Neural cell (in vitro differentiated cells): ENCODE measurements at regions not wholly inside any gene's neighbourhood (a gene's known extent, or its start where the extent isn't known, plus 50 kb on each side); places are given as distances from the start of the nearest gene placed in this dataset.

Experiments
- H2AFZ ChIP-seq: fragments of 200-600, 300-800 bp; sonication (generic), shearing (Covaris generic); 2 replicates; pipeline ENCODE4 v1.6.0; 2014; ENCODE audit warnings: low read depth, mild to moderate bottlenecking, antibody characterized with exemption, low read length, moderate library complexity
- H3F3A ChIP-seq: fragments of 200-600 bp; shearing (Covaris generic); 2 replicates; pipeline ENCODE4 v1.6.1; 2016; ENCODE audit warnings: mild to moderate bottlenecking, moderate library complexity, mixed read lengths, antibody characterized with exemption, low read length; ENCODE audit not compliant: insufficient read depth, poor library complexity, severe bottlenecking
- H3K27ac ChIP-seq: fragments of 200-600, 300-800 bp; sonication (generic), shearing (Covaris generic); 2 replicates; pipeline ENCODE4 v1.5.1; 2014; ENCODE audit warnings: mild to moderate bottlenecking, low read length, moderate library complexity
- H3K27me3 ChIP-seq: fragments of 300-800, 200-600 bp; sonication (generic), shearing (Covaris generic); 2 replicates; pipeline ENCODE4 v1.6.0; 2014; ENCODE audit warnings: mild to moderate bottlenecking, low read depth, low read length, moderate library complexity; ENCODE audit not compliant: insufficient read depth
- H3K36me3 ChIP-seq: fragments of 300-800, 200-600 bp; sonication (generic), shearing (Covaris generic); 2 replicates; pipeline ENCODE4 v1.5.1; 2014; ENCODE audit warnings: mild to moderate bottlenecking, antibody characterized with exemption, low read length, moderate library complexity; ENCODE audit not compliant: insufficient read depth
- H3K4me2 ChIP-seq: fragments of 300-800, 200-600 bp; sonication (generic), shearing (Covaris generic); 2 replicates; pipeline ENCODE4 v1.6.0; 2014; ENCODE audit warnings: mild to moderate bottlenecking, low read length
- H3K4me3 ChIP-seq: fragments of 300-800, 200-600 bp; sonication (generic), shearing (Covaris generic); 2 replicates; pipeline ENCODE4 v1.5.1; 2014; ENCODE audit warnings: mild to moderate bottlenecking, low read length, moderate library complexity
- H3K79me2 ChIP-seq: fragments of 200-600 bp; shearing (Covaris generic); replicated peaks from 2 replicates; pipeline ENCODE4 v1.6.0; 2014; ENCODE audit warnings: mild to moderate bottlenecking, low read length, moderate library complexity; ENCODE audit not compliant: insufficient read depth
- H3K9ac ChIP-seq: fragments of 300-800, 200-600 bp; sonication (generic), shearing (Covaris generic); 2 replicates; pipeline ENCODE4 v1.6.1; 2016; ENCODE audit warnings: mild to moderate bottlenecking, low read length, mixed read lengths
- H3K9me2 ChIP-seq: fragments of 200-600 bp; shearing (Covaris generic); 2 replicates; pipeline ENCODE4 v1.6.1; 2016; ENCODE audit warnings: mild to moderate bottlenecking, low read length, mixed read lengths; ENCODE audit not compliant: insufficient read depth
- H3K9me3 ChIP-seq: fragments of 200-600, 300-800 bp; sonication (generic), shearing (Covaris generic); 2 replicates; pipeline ENCODE4 v1.6.1; 2016; ENCODE audit warnings: mild to moderate bottlenecking, mixed run types, low read length, moderate library complexity, mixed read lengths
- H4K20me1 ChIP-seq: fragments of 200-600 bp; shearing (Covaris generic); 2 replicates; pipeline ENCODE4 v1.6.1; 2016; ENCODE audit warnings: mild to moderate bottlenecking, mixed run types; ENCODE audit not compliant: insufficient read depth
- EP300 ChIP-seq: fragments of 450-650 bp; conservative IDR thresholded peaks from 2 replicates; pipeline ENCODE4 v1.6.1; 2014; ENCODE audit warnings: antibody characterized with exemption, mild to moderate bottlenecking, moderate library complexity; ENCODE audit not compliant: poor library complexity, severe bottlenecking
- EZH2 ChIP-seq: fragments of 200-600, 300-800 bp; shearing (Covaris generic), sonication (generic); IDR thresholded peaks from 2 replicates; pipeline ENCODE4 v1.6.1; 2014; ENCODE audit warnings: antibody characterized with exemption, low read length, borderline replicate concordance, mild to moderate bottlenecking; ENCODE audit not compliant: insufficient read depth, poor library complexity, severe bottlenecking
- MXI1 ChIP-seq: fragments of 450-650 bp; conservative IDR thresholded peaks from 2 replicates; pipeline ENCODE4 v1.6.1; 2014; ENCODE audit warnings: antibody characterized with exemption, mild to moderate bottlenecking; ENCODE audit not compliant: poor library complexity, severe bottlenecking
- POLR2AphosphoS5 ChIP-seq: IDR thresholded peaks from 2 replicates; pipeline ENCODE4 v1.6.1; 2012
- RAD21 ChIP-seq: fragments of 450-650 bp; conservative IDR thresholded peaks from 2 replicates; pipeline ENCODE4 v1.6.1; 2014; ENCODE audit warnings: antibody characterized with exemption, mild to moderate bottlenecking, moderate library complexity
- SMC3 ChIP-seq: fragments of 450-650 bp; conservative IDR thresholded peaks from 2 replicates; pipeline ENCODE4 v1.6.1; 2014; ENCODE audit warnings: antibody characterized with exemption, mild to moderate bottlenecking, moderate library complexity; ENCODE audit not compliant: poor library complexity
- TAF1 ChIP-seq: IDR thresholded peaks from 2 replicates; pipeline ENCODE4 v1.6.1; 2012; ENCODE audit warnings: low read depth
- TF ChIP-seq, protein P1 (sequence below): IDR thresholded peaks from 2 replicates; pipeline ENCODE4 v1.6.1; 2012; ENCODE audit warnings: borderline replicate concordance
- TF ChIP-seq, protein P2 (sequence below): fragments of 450-650 bp; IDR thresholded peaks from 2 replicates; pipeline ENCODE4 v1.5.1; 2014; ENCODE audit warnings: antibody characterized with exemption, mild to moderate bottlenecking, moderate library complexity; ENCODE audit not compliant: poor library complexity, severe bottlenecking

DNA sequence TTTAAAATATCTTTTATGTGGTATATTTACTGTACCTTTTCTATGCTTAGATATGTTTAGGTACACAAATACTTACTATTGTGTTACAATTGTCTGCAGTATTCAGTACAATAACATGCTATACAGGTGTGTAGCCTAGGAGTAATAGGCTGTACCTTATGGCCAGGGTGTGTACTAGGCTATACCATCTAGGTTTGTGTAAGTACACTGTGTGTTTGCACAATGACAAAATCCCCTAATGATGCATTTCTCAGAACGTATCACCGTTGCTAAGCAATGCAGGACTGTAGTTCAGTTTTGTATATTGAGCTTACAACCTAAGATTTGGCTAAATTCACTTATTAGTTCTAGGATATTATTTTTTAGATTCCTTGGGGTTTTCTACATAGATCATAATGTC is 332.3 kb upstream of the HS6ST1 start:
- Histone ChIP-seq H3K36me3 (no peaks in the 10 kb centered on the region), H3K4me3 (no peak overlapping the region), H3K9me2 (no peaks in the 10 kb centered on the region), H3F3A (no peaks in the 10 kb centered on the region), H3K9ac (no peak overlapping the region), H3K4me2 (no peak overlapping the region), H3K27ac (no peak overlapping the region), H2AFZ (no peak overlapping the region), H3K79me2 (no peaks in the 10 kb centered on the region), H3K27me3 (no peaks in the 10 kb centered on the region), H3K9me3 (no peaks in the 10 kb centered on the region), H4K20me1 (no peaks in the 10 kb centered on the region)
- TF ChIP-seq RAD21 (no peak), TAF1 (no peak), EZH2 (no peak), SMC3 (no peak), MXI1 (no peak), EP300 (no peak), POLR2AphosphoS5 (no peak)
- TF ChIP-seq, protein P1, sequence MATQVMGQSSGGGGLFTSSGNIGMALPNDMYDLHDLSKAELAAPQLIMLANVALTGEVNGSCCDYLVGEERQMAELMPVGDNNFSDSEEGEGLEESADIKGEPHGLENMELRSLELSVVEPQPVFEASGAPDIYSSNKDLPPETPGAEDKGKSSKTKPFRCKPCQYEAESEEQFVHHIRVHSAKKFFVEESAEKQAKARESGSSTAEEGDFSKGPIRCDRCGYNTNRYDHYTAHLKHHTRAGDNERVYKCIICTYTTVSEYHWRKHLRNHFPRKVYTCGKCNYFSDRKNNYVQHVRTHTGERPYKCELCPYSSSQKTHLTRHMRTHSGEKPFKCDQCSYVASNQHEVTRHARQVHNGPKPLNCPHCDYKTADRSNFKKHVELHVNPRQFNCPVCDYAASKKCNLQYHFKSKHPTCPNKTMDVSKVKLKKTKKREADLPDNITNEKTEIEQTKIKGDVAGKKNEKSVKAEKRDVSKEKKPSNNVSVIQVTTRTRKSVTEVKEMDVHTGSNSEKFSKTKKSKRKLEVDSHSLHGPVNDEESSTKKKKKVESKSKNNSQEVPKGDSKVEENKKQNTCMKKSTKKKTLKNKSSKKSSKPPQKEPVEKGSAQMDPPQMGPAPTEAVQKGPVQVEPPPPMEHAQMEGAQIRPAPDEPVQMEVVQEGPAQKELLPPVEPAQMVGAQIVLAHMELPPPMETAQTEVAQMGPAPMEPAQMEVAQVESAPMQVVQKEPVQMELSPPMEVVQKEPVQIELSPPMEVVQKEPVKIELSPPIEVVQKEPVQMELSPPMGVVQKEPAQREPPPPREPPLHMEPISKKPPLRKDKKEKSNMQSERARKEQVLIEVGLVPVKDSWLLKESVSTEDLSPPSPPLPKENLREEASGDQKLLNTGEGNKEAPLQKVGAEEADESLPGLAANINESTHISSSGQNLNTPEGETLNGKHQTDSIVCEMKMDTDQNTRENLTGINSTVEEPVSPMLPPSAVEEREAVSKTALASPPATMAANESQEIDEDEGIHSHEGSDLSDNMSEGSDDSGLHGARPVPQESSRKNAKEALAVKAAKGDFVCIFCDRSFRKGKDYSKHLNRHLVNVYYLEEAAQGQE, result no peak
- TF ChIP-seq, protein P2, sequence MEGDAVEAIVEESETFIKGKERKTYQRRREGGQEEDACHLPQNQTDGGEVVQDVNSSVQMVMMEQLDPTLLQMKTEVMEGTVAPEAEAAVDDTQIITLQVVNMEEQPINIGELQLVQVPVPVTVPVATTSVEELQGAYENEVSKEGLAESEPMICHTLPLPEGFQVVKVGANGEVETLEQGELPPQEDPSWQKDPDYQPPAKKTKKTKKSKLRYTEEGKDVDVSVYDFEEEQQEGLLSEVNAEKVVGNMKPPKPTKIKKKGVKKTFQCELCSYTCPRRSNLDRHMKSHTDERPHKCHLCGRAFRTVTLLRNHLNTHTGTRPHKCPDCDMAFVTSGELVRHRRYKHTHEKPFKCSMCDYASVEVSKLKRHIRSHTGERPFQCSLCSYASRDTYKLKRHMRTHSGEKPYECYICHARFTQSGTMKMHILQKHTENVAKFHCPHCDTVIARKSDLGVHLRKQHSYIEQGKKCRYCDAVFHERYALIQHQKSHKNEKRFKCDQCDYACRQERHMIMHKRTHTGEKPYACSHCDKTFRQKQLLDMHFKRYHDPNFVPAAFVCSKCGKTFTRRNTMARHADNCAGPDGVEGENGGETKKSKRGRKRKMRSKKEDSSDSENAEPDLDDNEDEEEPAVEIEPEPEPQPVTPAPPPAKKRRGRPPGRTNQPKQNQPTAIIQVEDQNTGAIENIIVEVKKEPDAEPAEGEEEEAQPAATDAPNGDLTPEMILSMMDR, result no peak

DNA sequence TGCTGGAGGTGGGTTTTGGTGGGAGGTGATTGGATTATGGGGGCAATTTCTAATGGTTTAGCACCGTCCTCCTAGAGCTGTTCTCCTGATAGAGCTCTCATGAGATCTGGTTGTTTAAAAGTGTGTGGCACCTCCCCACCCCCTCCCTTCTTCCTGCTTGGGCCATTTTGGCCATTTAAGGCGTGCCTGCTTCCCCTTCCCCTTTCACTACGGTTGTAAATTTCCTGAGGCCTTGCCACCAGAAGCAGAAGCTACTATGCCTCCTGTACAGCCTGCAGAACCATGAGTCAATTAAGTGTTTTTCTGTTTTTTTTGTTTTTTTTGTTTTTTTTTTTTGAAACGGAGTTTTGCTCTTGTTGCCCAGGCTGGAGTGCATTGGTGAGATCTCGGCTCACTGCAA is 335.7 kb upstream of the HS6ST1 start:
- no peak overlapping the region for H3K9ac ChIP-seq
- H3K79me2 ChIP-seq, result no peaks in the 10 kb centered on the region
- TF ChIP-seq EP300 (no peak), MXI1 (no peak), RAD21 (no peak)
- TF ChIP-seq, protein P1, result no peak
- TF ChIP-seq, protein P2, result no peak
- no peak overlapping the region for H2AFZ ChIP-seq
- H4K20me1 ChIP-seq, result no peaks in the 10 kb centered on the region
- H3K9me2 ChIP-seq, result no peaks in the 10 kb centered on the region
- H3K36me3 ChIP-seq, result no peaks in the 10 kb centered on the region
- no peak overlapping the region for H3K27ac ChIP-seq
- H3K4me3 ChIP-seq, result no peak overlapping the region
- H3K4me2 ChIP-seq, result no peak overlapping the region
- H3K9me3 ChIP-seq, result peaks cover 4% of the 10 kb centered on the region
- H3K27me3 ChIP-seq, result no peaks in the 10 kb centered on the region
- no peaks in the 10 kb centered on the region for H3F3A ChIP-seq
